NCI-H2227 (cell line): ENCODE measurements at regions not wholly inside any gene's neighbourhood (a gene's known extent, or its start where the extent isn't known, plus 50 kb on each side); places are given as distances from the start of the nearest gene placed in this dataset.

Experiments used
- DNase-seq: peaks from one replicate; lab custom pipeline; 2025; ENCODE audit not compliant: unreplicated experiment; lab: John Stamatoyannopoulos, UW

DNA sequence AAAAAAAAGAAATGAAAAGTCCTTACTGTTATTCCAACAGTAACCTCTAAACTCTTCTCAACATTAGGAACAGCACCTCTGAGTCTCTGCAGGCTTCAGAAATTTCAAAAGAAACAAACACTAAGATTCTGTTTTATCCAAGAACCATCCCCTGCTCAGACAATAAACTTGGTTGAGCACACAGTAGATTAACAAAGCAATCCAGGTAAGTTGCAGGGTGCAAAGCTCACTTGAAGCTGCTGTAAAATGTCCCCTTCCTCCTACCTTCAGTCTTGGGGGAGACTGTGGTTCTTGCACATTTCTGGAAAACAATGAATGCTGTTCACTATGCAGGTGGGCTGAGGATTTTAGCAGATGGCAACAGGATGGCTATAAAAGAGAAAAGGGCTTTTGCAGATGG, 484.1 kb downstream of the IGSF11 start:
- DNase-seq: no peak

DNA sequence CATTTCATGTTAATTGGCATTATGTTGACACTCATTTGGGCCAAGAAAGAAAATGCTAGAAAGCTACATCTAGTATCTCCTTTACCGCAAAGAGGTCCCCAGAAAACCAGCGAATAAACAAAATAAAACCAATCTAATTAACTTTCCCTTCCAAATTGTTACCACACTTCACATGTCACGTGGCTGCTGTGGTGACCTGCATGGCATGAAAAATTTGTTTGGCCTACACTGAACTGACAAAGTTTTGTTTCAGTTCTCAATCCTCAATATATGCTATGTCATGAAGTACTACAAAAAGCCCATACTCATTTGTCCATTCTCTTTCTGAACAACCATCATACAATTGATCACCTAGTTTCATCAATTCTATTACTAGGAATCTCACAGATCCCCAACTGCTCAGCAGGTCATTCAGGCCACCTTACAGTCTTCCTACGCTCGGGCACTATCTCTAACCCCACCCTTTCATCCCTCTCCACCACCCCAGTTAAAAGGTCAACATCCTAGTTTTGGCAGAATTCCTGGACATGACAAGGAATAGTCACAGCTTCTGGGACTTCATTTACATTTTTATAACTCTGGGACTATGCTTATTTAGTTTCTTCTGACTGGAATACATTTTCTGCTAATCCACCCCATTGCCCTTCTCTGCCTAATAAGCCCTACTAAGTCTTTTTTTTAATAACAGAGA, 480.4 kb downstream of the IGSF11 start:
- no peak for DNase-seq

DNA sequence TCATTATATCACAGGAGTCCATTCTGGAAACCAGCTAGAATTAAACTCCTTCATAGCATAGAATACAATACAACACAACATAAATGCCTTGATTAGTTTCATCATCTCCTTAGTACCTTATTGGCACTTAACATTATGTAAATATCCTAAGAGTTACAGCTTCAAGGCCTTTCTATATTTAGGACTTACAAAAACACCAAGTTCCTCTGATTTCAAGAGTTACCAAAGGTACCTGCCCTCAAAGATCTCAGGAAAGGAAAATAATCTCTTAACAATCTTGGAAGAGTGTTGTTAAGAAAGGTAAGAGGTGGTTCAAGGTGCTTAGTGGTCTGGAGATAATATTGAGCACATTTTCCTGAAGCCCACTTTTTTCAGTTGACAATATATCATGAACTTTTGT, 477.7 kb downstream of the IGSF11 start:
- no peak for DNase-seq

DNA sequence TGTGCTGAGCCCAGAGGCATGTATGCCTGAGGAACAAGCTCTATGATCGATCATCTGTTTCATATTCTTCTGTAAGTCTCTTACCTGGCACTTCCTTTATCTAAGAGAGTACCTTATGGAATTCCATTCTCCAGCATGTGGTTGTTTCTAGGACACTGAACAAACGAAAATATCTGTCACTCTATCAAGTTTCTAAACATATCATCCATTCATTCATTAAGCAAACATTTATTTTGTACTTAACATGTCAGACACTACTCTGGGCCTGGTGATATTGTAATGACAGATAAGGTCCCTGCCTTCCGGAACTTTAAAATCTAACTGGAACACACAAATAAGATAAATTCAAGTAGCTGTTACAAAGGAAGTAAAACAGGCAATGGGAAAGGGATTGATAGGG, 477.1 kb downstream of the IGSF11 start:
- no peak for DNase-seq

DNA sequence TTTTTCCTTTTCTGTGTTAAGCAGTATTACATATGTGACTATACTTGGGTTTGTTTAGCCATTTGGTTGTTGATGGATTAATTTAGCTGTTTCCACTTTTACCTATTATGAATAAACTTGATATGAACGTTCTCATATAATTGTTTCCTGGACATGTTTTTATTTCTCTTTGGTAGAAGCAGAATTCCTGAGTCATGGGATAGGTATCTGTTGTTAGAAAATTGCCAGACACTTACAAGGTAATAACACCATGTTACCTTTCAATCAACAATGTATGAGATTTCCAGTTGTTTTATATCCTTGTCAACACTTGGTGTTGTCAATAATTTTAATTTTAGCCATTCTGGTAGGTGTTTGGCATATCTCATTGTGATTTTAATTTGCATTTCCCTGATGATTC, 475.4 kb downstream of the IGSF11 start:
- DNase-seq: no peak

DNA sequence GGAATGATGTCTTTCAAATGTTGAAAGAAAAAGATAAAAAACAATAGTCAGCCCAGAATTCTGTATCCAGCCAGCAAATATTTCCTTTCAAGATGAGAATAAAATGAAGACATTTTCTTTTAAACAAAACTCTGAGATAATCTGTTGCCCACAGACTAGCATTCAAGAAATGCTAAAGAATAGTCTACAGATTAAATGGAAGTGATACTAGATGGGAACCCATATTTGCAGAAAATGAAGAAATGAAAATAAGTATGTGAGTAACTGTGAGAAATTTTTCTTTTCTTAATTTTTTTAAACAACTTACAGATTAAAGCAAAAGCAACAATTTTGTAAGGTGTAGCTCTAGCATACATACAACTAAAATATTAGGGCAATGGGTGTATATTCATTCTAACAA, 469.8 kb downstream of the IGSF11 start:
- DNase-seq: no peak

DNA sequence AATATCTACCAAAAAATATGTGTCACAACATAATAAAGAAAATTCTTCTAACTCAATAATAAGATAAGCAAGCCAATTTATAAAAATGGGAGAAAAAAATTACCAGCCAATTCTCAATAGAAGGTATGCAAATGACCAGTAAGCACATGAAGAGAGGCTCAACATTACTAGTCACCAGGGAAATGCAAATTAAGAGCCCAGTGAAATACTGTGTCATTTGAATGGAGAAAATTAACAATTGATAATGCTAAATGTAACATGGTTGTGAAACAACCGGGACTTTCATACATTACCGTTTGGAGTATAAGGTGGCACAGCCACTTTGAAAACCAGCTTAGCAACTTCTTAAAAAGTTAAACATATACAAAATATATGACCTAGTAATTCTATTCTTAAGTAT, 460.7 kb downstream of the IGSF11 start:
- no peak for DNase-seq

DNA sequence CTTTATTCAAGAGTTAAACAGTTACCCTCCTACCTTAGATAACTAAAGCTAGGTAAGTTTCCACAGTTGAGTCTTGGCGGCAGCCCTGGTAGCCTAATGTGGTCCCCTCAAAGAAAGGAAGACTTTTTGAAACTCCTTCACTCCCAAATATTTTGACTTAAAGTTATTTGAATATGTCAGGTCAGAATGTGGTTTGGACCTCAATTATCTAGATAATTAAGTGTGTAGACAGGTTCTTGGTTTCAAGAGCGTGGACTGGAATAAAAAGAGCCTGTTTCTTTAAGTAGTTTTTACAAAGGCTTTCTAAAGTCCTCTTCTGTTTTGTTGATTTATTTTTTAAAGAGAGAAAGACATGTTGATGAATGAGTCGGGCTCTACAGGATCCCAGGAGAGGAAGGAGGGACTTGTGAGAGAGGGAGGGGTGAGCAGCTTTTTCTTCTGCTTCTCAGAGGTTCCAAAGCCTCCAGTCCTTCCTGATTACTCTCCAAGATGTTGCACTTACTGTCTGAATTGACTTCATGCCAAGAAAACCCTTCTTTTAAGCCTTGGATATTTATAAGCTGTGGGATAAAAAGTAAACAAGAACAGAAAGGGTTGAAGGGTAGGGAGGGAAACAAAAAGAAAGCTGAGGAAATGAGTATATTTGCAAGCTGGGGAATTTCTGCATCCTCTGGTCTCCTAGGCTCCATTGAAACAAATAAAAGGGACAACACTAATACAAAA, 457.4 kb downstream of the IGSF11 start:
- DNase-seq: no peak

DNA sequence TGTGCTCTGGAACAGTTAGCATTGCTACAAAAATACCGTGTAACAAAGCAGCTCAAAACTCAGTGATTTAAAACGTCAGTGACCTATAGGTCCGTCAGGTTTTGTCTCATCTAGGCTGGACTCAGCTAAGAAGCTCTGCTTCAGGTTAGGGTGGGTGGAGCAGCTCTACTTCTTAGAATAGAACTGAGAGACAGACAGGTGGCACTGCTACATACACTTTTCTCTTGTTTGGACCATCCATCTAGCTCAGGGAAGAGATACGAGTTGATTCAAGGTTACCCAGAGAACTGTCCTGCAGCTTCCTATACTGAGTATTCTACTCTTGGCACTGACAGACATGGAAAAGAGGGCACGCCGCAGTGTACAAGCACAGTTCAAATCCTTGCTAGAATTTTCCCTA, 456.1 kb downstream of the IGSF11 start:
- DNase-seq: no peak

DNA sequence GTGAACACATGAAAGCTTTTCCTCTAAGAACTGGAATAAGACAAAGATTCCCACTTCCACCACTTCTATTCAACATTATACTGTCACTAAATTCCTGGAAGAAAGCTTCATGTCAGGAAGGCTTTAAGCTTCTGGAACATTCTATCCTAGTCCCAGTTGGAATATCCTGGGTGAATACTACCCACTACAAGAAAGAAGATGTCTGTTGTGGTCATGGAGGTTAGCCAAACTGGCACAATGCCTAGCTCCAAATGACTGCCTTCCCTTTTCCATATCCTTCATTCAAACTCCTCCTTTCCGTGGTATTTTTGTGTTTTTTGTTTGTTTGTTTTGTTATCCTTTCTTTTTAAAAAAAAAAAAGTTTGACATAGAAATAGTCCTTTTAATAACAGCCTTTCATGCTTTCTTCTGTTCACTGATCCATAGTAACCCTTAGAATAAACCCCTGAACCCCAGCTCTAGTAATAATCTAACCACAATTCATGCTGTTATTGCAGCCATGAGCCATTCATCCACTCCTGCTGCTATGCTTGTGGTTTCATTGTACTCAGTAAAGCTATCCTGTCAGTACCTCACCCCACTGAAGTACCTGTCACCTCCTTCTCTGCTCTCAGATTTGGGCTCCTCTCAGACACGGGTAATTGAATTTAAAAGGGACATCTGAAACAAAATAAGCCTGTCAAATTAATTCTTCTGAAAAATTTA, 447.5 kb downstream of the IGSF11 start:
- no peak for DNase-seq

DNA sequence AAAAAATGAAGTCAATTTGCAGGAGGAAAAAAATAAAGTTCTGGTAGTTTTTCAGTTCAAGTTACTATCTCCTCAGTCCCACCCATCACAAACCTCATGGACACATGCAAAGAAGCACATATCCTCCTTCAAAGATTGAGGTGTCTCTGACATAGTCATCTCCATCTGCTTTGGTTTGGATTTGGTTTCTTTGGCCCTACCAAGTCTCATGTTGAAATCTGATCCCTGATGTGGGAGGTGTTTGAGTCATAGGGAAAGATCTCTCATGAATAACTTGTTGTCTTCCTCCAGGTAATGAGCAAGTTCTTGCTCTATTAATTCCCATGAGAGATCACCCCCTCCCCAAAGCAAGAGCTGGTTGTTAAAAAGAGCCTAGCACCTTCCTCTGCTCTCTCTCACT, 446.8 kb downstream of the IGSF11 start:
- DNase-seq: no peak

DNA sequence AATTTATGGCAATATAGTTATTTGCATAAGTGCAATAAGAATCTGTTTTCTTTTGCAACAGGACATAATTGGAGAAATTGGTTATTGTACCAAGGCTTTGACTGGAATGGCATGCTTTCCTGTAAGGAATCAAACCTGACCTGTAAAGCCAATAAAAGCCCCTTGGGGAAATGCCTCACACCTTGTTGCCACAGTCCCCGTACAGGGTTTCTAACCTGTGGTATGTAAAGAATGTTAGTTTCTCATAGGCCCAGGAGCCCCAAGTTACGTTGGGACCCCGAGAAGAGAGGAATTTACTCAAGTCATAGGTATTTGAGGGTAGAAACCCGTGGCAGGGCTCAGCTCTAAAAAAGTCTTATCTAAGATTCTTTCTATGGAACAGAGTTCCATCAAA, 441.4 kb downstream of the IGSF11 start:
- no peak for DNase-seq

DNA sequence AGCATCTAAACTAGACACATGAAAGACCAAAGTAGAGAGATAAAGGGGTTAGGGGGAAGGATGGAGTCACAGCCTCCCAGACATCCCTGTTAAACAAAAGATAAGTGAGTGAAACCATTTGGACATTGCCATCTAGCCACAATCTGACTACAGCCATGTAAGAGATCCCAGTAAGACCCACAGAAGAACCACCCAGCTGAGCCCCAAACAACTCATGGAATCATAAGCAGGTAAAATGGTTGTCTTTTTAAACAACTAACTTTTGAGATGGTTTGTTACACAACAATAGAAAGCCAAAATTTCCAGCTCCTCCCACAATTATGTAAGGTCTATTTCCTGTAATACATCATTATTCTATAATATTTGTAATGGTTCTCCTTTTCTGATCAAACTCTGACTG, 437.5 kb downstream of the IGSF11 start:
- DNase-seq: no peak

DNA sequence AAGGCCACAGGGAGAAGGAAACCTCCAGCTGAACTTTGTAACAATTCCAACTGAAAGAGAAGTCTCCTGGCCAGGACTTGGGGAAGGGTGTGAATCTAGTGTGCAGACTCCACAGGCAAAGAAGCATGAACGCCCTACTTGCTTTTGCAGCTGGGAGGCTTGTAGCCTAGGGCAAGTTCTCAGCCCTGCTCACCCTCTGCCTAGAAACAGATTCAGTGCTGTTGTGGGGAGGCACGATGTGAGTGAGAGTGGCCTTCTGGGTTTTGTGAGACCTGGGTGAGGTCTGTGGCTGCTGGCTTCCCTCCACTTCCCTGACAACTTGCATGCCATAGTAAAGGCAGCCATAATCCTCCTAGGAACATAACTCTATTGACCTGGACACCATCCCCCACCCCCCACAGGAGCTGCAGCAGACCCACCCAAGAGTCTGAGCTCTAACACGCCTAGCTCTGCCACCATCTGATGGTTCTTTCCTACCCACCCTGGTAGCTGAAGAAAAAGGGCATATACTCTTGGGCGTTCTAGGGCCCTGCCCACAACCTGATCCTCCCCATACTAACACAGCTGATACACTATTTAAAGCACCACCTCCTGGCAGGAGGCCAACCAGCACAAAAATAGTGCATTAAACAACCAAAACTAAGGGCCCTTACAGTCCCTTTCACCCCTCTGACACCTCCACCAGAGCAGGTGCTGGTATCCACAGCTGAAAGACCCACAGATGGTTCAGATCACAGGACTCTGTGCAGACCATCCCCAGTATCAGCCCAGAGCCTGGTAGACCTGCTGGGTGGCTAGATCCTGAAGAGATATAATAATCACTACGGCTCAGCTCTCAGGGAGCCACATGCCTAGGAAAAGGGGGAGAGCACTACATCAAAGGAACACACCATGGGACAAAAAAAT, 426.5 kb downstream of the IGSF11 start:
- DNase-seq: no peak

DNA sequence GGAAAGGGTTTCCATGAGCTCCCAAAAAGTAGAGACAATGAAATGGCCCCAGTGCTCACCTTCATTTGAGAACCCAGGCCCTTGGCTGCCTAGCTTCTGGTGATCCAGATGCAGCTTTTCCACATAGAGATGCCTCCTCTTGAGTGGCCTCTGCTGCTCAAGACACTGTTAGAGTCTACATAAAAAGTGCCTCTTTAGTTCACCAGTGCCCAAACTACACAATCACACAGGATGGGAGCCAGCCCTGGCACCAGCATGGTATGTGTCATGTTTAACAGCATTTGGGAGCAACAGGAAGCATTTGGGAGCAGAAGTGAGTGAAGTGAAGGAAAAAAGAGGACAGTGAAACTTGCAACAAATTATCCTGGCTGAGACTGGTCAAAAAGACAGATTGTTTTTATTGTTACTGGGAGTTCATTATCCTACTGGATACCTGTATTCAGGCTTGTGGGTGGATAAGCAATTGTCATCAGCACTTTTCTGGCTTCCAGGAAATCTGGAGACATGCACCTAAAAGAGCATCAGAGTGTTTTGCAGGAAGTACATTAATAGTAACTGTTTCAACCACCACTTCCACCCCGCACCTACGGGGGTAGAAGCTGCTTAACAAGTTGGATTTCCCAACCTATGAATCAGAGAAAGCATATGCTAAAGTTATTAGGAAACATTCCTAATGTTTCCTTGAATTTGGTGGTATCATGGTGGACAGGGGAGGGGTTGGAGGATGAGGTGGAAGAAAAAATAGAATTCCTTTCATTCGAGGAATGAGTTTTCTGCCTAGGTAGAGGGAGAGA, 416.2 kb downstream of the IGSF11 start:
- no peak for DNase-seq

DNA sequence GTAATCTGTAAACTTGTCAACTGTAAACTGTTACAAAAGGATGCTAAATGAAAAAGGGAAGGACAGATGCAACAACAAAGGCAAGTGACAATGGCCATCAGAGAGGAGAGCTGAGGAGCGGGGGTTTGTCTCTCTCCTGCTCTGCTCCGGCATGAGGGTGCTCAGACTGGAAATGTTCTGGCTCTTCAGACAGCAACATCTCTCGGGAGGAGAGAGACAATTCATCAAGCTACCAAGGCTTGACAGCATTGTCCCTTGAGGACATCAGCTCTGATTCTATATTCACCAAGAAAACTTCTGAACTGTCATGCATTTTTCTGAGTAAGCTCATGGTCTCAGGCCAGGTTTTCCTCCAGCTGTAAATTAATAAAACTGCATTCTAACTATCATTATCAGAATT, 408.2 kb downstream of the IGSF11 start:
- DNase-seq: no peak

DNA sequence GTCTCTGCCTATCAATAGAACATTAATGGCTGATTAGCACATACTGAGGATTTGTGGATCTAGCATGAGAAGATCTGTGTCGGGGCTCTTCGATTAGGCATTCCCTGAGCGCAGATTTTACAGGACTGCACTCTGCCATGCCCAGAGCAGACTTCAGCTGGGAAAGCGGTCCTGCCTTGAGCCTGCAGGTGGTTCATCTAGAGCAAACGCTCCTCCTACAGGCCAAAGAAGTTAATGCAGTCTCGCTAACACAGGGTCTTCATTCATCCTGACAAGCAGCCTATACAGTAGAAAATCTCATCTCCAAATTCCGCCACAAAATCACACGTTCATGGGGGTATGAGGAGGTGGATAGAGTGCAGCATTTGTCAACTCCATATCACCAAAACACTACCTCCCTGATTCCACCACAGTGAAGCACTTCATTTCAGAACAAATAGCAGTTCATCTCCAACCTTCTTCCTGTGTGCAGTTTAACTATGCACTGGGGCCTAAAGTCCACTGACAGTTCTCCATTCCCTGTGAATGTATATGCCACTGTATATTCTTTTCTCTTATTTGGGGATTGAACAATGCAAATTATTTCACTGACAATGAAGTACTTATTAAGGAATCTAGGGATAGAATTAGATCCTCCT, 405.8 kb downstream of the IGSF11 start:
- peak; percentile 73 for DNase-seq

DNA sequence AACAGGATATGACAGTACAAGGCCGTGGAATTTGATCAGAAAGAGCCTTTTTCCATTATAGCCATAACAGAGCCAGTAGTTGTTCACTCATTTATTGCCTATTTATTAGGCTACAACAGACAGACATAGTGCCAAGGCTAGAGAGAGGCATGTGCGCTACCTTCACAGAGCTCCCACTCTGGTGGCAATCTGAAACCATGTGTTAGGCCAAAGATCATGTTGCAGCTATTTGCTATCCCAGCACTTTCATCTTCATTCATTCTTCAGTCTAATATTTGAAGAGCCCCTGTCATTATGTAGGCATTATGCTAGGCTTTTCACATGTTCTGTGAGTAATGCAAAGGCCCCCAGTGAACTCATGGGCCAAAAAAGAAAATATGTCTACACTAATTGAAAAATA, 404.8 kb downstream of the IGSF11 start:
- no peak for DNase-seq

DNA sequence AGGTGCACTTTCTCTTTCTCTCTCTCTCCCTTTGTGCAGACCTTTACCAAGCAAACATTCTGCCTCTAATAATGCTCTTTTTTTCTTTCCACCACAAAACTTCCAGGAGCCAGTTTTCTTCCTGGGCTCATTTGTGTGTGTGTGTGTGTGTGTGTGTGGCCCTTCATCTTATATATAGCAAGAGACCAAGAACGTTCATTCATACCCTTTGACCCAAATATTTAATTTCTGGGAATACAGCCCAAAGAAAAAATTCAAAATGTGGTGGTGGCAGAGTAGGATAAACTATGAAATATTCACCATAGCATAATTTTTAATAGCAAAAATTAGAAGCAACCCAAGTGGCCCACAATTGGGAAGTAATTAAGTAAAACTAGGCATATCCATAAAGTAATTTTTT, 398.9 kb downstream of the IGSF11 start:
- DNase-seq: no peak

DNA sequence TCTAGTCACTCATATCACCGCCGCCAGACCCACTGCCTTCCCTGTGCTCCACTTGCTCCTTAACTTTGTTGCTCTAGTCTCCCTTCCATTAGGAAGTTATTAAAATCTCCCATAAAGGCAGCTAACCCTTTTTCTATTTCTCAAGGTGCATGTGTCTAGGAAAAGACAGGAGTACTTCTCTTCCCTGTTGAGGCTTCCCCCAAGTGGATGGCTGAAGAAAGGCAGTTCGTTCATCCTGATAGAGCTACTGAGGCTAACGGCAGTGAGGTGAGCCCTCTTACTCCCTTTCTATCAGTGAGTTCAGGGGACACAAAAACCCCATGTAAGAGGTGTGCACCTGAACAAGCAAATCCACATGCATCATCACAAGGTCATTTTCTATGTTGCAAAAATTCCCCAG, 397.8 kb downstream of the IGSF11 start:
- DNase-seq: no peak
